ENCODE measurements at regions not wholly inside any gene's neighbourhood (a gene's known extent, or its start where the extent isn't known, plus 50 kb on each side); places are given as distances from the start of the nearest gene placed in this dataset.

GRCh38 chr3:27802425-27802824 lies 80.3 kb upstream of the EOMES start:
- no peak for TF ChIP-seq CTCF (conservative IDR thresholded peaks at IDR 0.05)
- TF ChIP-seq ZFX (IDR thresholded peaks at IDR 0.05), result no peak

Measured in C4-2B (cell line).